ENCODE measurements at regions not wholly inside any gene's neighbourhood (a gene's known extent, or its start where the extent isn't known, plus 50 kb on each side); places are given as distances from the start of the nearest gene placed in this dataset.

- TF ChIP-seq, protein P1, sequence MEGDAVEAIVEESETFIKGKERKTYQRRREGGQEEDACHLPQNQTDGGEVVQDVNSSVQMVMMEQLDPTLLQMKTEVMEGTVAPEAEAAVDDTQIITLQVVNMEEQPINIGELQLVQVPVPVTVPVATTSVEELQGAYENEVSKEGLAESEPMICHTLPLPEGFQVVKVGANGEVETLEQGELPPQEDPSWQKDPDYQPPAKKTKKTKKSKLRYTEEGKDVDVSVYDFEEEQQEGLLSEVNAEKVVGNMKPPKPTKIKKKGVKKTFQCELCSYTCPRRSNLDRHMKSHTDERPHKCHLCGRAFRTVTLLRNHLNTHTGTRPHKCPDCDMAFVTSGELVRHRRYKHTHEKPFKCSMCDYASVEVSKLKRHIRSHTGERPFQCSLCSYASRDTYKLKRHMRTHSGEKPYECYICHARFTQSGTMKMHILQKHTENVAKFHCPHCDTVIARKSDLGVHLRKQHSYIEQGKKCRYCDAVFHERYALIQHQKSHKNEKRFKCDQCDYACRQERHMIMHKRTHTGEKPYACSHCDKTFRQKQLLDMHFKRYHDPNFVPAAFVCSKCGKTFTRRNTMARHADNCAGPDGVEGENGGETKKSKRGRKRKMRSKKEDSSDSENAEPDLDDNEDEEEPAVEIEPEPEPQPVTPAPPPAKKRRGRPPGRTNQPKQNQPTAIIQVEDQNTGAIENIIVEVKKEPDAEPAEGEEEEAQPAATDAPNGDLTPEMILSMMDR (IDR thresholded peaks at IDR 0.05; ENCODE audit: poor library complexity, severe bottlenecking): no peak
- no peak for TF ChIP-seq EZH2 (IDR thresholded peaks at IDR 0.05; ENCODE audit: borderline replicate concordance, insufficient read depth, low read length, poor library complexity, severe bottlenecking)
- no peak for TF ChIP-seq REST (IDR thresholded peaks at IDR 0.05; ENCODE audit: borderline replicate concordance)
- no peak for TF ChIP-seq SMC3 (conservative IDR thresholded peaks at IDR 0.05; ENCODE audit: poor library complexity)
- no peak for TF ChIP-seq RAD21 (conservative IDR thresholded peaks at IDR 0.05)
These were observed 82.1 kb upstream of the PPP2R2D start for GRCh38 chr10:131818510-131819234.
